Ishikawa (cell line): ENCODE measurements at regions not wholly inside any gene's neighbourhood (a gene's known extent, or its start where the extent isn't known, plus 50 kb on each side); places are given as distances from the start of the nearest gene placed in this dataset.

Source experiments
- CEBPB ChIP-seq: IDR thresholded peaks from 2 replicates; pipeline ENCODE4 v1.6.1; 2012
- CREB1 ChIP-seq: IDR thresholded peaks from 2 replicates; pipeline ENCODE4 v1.6.1; 2012; ENCODE audit warnings: low read depth
- EGR1 ChIP-seq: IDR thresholded peaks from 2 replicates; pipeline ENCODE4 v1.6.1; 2012
- EP300 ChIP-seq: IDR thresholded peaks from 2 replicates; pipeline ENCODE4 v1.6.1; 2012; ENCODE audit warnings: borderline replicate concordance
- FOXM1 ChIP-seq: IDR thresholded peaks from 2 replicates; pipeline ENCODE4 v1.6.1; 2012; ENCODE audit warnings: low read depth, borderline replicate concordance
- MAX ChIP-seq: IDR thresholded peaks from 2 replicates; pipeline ENCODE4 v1.6.1; 2012
- NFIC ChIP-seq: IDR thresholded peaks from 2 replicates; pipeline ENCODE4 v1.6.1; 2012
- RAD21 ChIP-seq: IDR thresholded peaks from 2 replicates; pipeline ENCODE4 v1.6.1; 2012; ENCODE audit warnings: low read depth
- REST ChIP-seq: IDR thresholded peaks from 2 replicates; pipeline ENCODE4 v1.6.1; 2012; ENCODE audit warnings: low read depth, mild to moderate bottlenecking
- TAF1 ChIP-seq: IDR thresholded peaks from 2 replicates; pipeline ENCODE4 v1.6.1; 2012; ENCODE audit warnings: low read depth, mild to moderate bottlenecking
- TCF12 ChIP-seq: IDR thresholded peaks from 2 replicates; pipeline ENCODE4 v1.6.1; 2012; ENCODE audit warnings: low read depth
- TEAD4 ChIP-seq: IDR thresholded peaks from 2 replicates; pipeline ENCODE4 v1.6.1; 2012
- USF1 ChIP-seq: IDR thresholded peaks from 2 replicates; pipeline ENCODE4 v1.6.1; 2012
- YY1 ChIP-seq: IDR thresholded peaks from 2 replicates; pipeline ENCODE4 v1.6.1; 2012; ENCODE audit warnings: low read depth
- ZBTB7A ChIP-seq: IDR thresholded peaks from 2 replicates; pipeline ENCODE4 v1.6.1; 2012; ENCODE audit warnings: low read depth

GRCh38 chr2:239648607-239649006 lies 247.8 kb upstream of the HDAC4 start:
- TF ChIP-seq MAX (no peak), ZBTB7A (no peak), FOXM1 (no peak), EP300 (no peak), YY1 (no peak), REST (no peak), TAF1 (no peak), NFIC (no peak), RAD21 (no peak), EGR1 (no peak)

- TF ChIP-seq REST = no peak
- no peak for TF ChIP-seq EP300
- TF ChIP-seq YY1 = no peak
- TF ChIP-seq ZBTB7A = no peak
- TF ChIP-seq RAD21 = no peak
- no peak for TF ChIP-seq MAX
- no peak for TF ChIP-seq TAF1
- TF ChIP-seq TEAD4 = no peak
- TF ChIP-seq USF1 = no peak
- TF ChIP-seq CEBPB = no peak
- no peak for TF ChIP-seq EGR1
- TF ChIP-seq CREB1 = no peak
- TF ChIP-seq NFIC = no peak
- no peak for TF ChIP-seq FOXM1
- TF ChIP-seq TCF12 = no peak
Observed at GRCh38 chr2:239647052-239647819, 246.4 kb upstream of the HDAC4 start.

GRCh38 chr2:239646184-239646583 lies 245.4 kb upstream of the HDAC4 start:
- TF ChIP-seq EGR1 (no peak), TEAD4 (no peak), NFIC (no peak), CEBPB (no peak), TCF12 (no peak), MAX (no peak), ZBTB7A (no peak)

- TF ChIP-seq USF1 (no peak), REST (peak; percentile 79)
Observed at GRCh38 chr2:239644011-239644410, 243.2 kb upstream of the HDAC4 start.
